Liver (tissue), 8 donors: ENCODE measurements at regions not wholly inside any gene's neighbourhood (a gene's known extent, or its start where the extent isn't known, plus 50 kb on each side); places are given as distances from the start of the nearest gene placed in this dataset.

Source experiments
- DNase-seq: peaks from one replicate; pipeline ENCODE4 v3.0.0-alpha.2; 2017; ENCODE audit warnings: low spot score
- H3K27ac ChIP-seq, 2 donors: one replicate each; pipeline ENCODE4 v1.7.0; 2013; ENCODE audit warnings: inconsistent platforms in 2 of 2, low read length in 2 of 2, control low read depth in 1 of 2, low read depth in 1 of 2, mild to moderate bottlenecking in 1 of 2
- H3K27me3 ChIP-seq, 4 donors: one replicate each; pipeline versions ENCODE4 v1.6.1 to v1.7.0; 2013; ENCODE audit warnings: low read length in 3 of 4, inconsistent platforms in 1 of 4, mild to moderate bottlenecking in 1 of 4, moderate library complexity in 1 of 4; ENCODE audit not compliant: control insufficient read depth in 4 of 4, insufficient read depth in 4 of 4
- H3K36me3 ChIP-seq, 4 donors: one replicate each; pipeline versions ENCODE4 v1.6.1 to v1.7.0; 2013; ENCODE audit warnings: low read length in 3 of 4, mild to moderate bottlenecking in 3 of 4, low read depth in 1 of 4, moderate library complexity in 1 of 4; ENCODE audit not compliant: control insufficient read depth in 4 of 4, insufficient read depth in 3 of 4
- H3K4me1 ChIP-seq, 4 donors: one replicate each; pipeline versions ENCODE4 v1.6.1 to v1.7.0; 2013; ENCODE audit warnings: low read length in 3 of 4, mild to moderate bottlenecking in 3 of 4, moderate library complexity in 1 of 4; ENCODE audit not compliant: control insufficient read depth in 4 of 4, insufficient read depth in 4 of 4
- H3K4me3 ChIP-seq, 3 donors: one replicate each; pipeline versions ENCODE4 v1.6.1 to v1.7.0; 2013; ENCODE audit warnings: low read length in 3 of 3, control low read depth in 1 of 3, low read depth in 1 of 3, mild to moderate bottlenecking in 1 of 3
- H3K9ac ChIP-seq, 2 donors: one replicate each; pipeline ENCODE4 v1.7.0; 2013; ENCODE audit warnings: low read length in 2 of 2, mild to moderate bottlenecking in 2 of 2, moderate library complexity in 2 of 2, control low read depth in 1 of 2, low read depth in 1 of 2
- H3K9me3 ChIP-seq, 4 donors: one replicate each; pipeline versions ENCODE4 v1.6.1 to v1.7.0; 2013; ENCODE audit warnings: low read length in 3 of 4; ENCODE audit not compliant: control insufficient read depth in 4 of 4
- ATF3 ChIP-seq: IDR thresholded peaks from 2 replicates; pipeline ENCODE4 v1.6.1; 2016; ENCODE audit warnings: antibody characterized with exemption
- CTCF ChIP-seq: fragments of 150-350 bp; IDR thresholded peaks from 2 replicates; pipeline ENCODE4 v1.5.1; 2017; ENCODE audit warnings: improper control_type of control experiment, low read depth, low read length; ENCODE audit not compliant: missing input control
- EGR1 ChIP-seq, 2 donors: IDR thresholded peaks; 2 replicates each; pipeline ENCODE4 v1.6.1; 2016 to 2018; ENCODE audit warnings: antibody characterized with exemption in 2 of 2, low read depth in 2 of 2
- FOXA1 ChIP-seq: IDR thresholded peaks from 2 replicates; pipeline ENCODE4 v1.6.1; 2016; ENCODE audit warnings: antibody characterized with exemption
- FOXA2 ChIP-seq: IDR thresholded peaks from 2 replicates; pipeline ENCODE4 v1.6.1; 2016; ENCODE audit warnings: antibody characterized with exemption
- GABPA ChIP-seq, 2 donors: IDR thresholded peaks in 1 of 2; conservative IDR thresholded peaks in 1 of 2; 2 replicates each; pipeline ENCODE4 v1.6.1; 2016; ENCODE audit warnings: antibody characterized with exemption in 2 of 2, mild to moderate bottlenecking in 1 of 2, moderate library complexity in 1 of 2
- HNF4A ChIP-seq, 2 donors: conservative IDR thresholded peaks; 2 replicates each; pipeline ENCODE4 v1.6.1; 2016; ENCODE audit warnings: antibody characterized with exemption in 2 of 2, mild to moderate bottlenecking in 2 of 2
- NR2F2 ChIP-seq: IDR thresholded peaks from 2 replicates; pipeline ENCODE4 v1.6.1; 2016; ENCODE audit warnings: antibody characterized with exemption
- RAD21 ChIP-seq, 2 donors: IDR thresholded peaks; 2 replicates each; pipeline ENCODE4 v1.6.1; 2016; ENCODE audit warnings: antibody characterized with exemption in 2 of 2, mild to moderate bottlenecking in 2 of 2
- REST ChIP-seq: IDR thresholded peaks from 2 replicates; pipeline ENCODE4 v1.6.1; 2016; ENCODE audit warnings: antibody characterized with exemption, mild to moderate bottlenecking
- RXRA ChIP-seq, 2 donors: IDR thresholded peaks; 2 replicates each; pipeline ENCODE4 v1.6.1; 2017 to 2018; ENCODE audit warnings: antibody characterized with exemption in 2 of 2, mild to moderate bottlenecking in 1 of 2
- SP1 ChIP-seq: IDR thresholded peaks from 2 replicates; pipeline ENCODE4 v1.6.1; 2018; ENCODE audit warnings: antibody characterized with exemption, mild to moderate bottlenecking
- YY1 ChIP-seq: IDR thresholded peaks from 2 replicates; pipeline ENCODE4 v1.6.1; 2016; ENCODE audit warnings: antibody characterized with exemption, mild to moderate bottlenecking
- ZBTB33 ChIP-seq: IDR thresholded peaks from 2 replicates; pipeline ENCODE4 v1.6.1; 2016; ENCODE audit warnings: antibody characterized with exemption
- WGBS: extraction: QIAGEN DNeasy Blood & Tissue Kit; methylation state at CpG from one replicate; pipeline ENCODE4 v1.1.7; 2013; 5-methylcytosine and 5-hydroxymethylcytosine counted together
- donor health status: healthy.
- donor health status: healthy.
- donor health status: healthy.
- donor health status: healthy.
- donor health status: healthy.

- WGBS, result 90% methylated on average over 1 of the region's 1 CpG
- no peaks in the 10 kb centered on the region for H3K4me1 ChIP-seq
- no peaks in the 10 kb centered on the region for H3K36me3 ChIP-seq
- H3K27me3 ChIP-seq, result no peaks in the 10 kb centered on the region
- H3K9ac ChIP-seq, result no peak overlapping the region
- no peak overlapping the region for H3K4me3 ChIP-seq
- no peaks in the 10 kb centered on the region for H3K9me3 ChIP-seq
- TF ChIP-seq ATF3 (no peak), YY1 (no peak), CTCF (no peak), ZBTB33 (no peak), FOXA1 (no peak), RAD21 (IDR thresholded peaks at IDR 0.05) (no peak), NR2F2 (no peak), HNF4A (conservative IDR thresholded peaks at IDR 0.05) (no peak)
- no peak overlapping the region for H3K27ac ChIP-seq
- DNase-seq, result no peak
These were observed 117.9 kb upstream of the IL12A start for GRCh38 chr3:159870723-159871122.

- Histone ChIP-seq H3K36me3 (no peaks in the 10 kb centered on the region), H3K27ac (no peak overlapping the region), H3K9ac (no peak overlapping the region), H3K9me3 (no peaks in the 10 kb centered on the region), H3K4me3 (no peak overlapping the region), H3K4me1 (no peaks in the 10 kb centered on the region), H3K27me3 (no peaks in the 10 kb centered on the region)
- 74% methylated on average over 3 of the region's 3 CpGs for WGBS
- DNase-seq, result no peak
- TF ChIP-seq FOXA2 (no peak), REST (no peak), RXRA (IDR thresholded peaks at IDR 0.05) (no peak), ZBTB33 (no peak), FOXA1 (no peak), ATF3 (no peak), CTCF (no peak), SP1 (no peak), NR2F2 (no peak), YY1 (no peak), EGR1 (IDR thresholded peaks at IDR 0.05; ENCODE audit: low read depth in 2 of 2) (no peak), GABPA (IDR thresholded peaks at IDR 0.05 in 1 of 2, conservative IDR thresholded peaks at IDR 0.05 in 1 of 2) (no peak)
These were observed 116.1 kb upstream of the IL12A start for GRCh38 chr3:159872374-159873109.
